COLO668 (cell line): ENCODE measurements at regions not wholly inside any gene's neighbourhood (a gene's known extent, or its start where the extent isn't known, plus 50 kb on each side); places are given as distances from the start of the nearest gene placed in this dataset.
"Not testable (repeated sequence)": the region's sequence is repeated elsewhere in the genome, so short reads cannot be mapped to it uniquely, and the experiment has no call there.

Source experiments
- DNase-seq: peaks from one replicate; lab custom pipeline; 2025; ENCODE audit not compliant: unreplicated experiment; lab: John Stamatoyannopoulos, UW

GRCh38 chr9:102185962-102186361 lies 447.5 kb upstream of the GRIN3A start:
- no peak for DNase-seq

- no peak for DNase-seq
Measured at GRCh38 chr9:102185371-102185770, 446.9 kb upstream of the GRIN3A start.

GRCh38 chr9:102178811-102179210 lies 440.4 kb upstream of the GRIN3A start:
- no peak for DNase-seq

GRCh38 chr9:102174202-102174601 lies 435.8 kb upstream of the GRIN3A start:
- DNase-seq: not testable (repeated sequence)

GRCh38 chr9:102164247-102164646 lies 425.8 kb upstream of the GRIN3A start:
- DNase-seq: no peak

GRCh38 chr9:102153081-102153480 lies 414.6 kb upstream of the GRIN3A start:
- not testable (repeated sequence) for DNase-seq

- DNase-seq: no peak
Measured at GRCh38 chr9:102135768-102136167, 397.3 kb upstream of the GRIN3A start.

GRCh38 chr9:102124465-102124864 lies 386.0 kb upstream of the GRIN3A start:
- no peak for DNase-seq

GRCh38 chr9:102114557-102114956 lies 376.1 kb upstream of the GRIN3A start:
- DNase-seq: no peak

- no peak for DNase-seq
Measured at GRCh38 chr9:102113191-102113590, 374.7 kb upstream of the GRIN3A start.

- DNase-seq: no peak
Measured at GRCh38 chr9:102106439-102106838, 368.0 kb upstream of the GRIN3A start.

- no peak for DNase-seq
Measured at GRCh38 chr9:102101723-102102122, 363.3 kb upstream of the GRIN3A start.

GRCh38 chr9:102087141-102087540 lies 348.7 kb upstream of the GRIN3A start:
- no peak for DNase-seq

GRCh38 chr9:102085548-102085947 lies 347.1 kb upstream of the GRIN3A start:
- DNase-seq: no peak

GRCh38 chr9:102072059-102072764 lies 333.8 kb upstream of the GRIN3A start:
- no peak for DNase-seq

GRCh38 chr9:102069969-102070368 lies 331.5 kb upstream of the GRIN3A start:
- no peak for DNase-seq

GRCh38 chr9:102054811-102055210 lies 316.4 kb upstream of the GRIN3A start:
- no peak for DNase-seq

GRCh38 chr9:102049586-102050246 lies 311.3 kb upstream of the GRIN3A start:
- DNase-seq: no peak

GRCh38 chr9:102047549-102047948 lies 309.1 kb upstream of the GRIN3A start:
- DNase-seq: no peak

- no peak for DNase-seq
Measured at GRCh38 chr9:102044133-102044532, 305.7 kb upstream of the GRIN3A start.

- DNase-seq: no peak
Measured at GRCh38 chr9:102038006-102038405, 299.6 kb upstream of the GRIN3A start.

GRCh38 chr9:102035929-102036328 lies 297.5 kb upstream of the GRIN3A start:
- DNase-seq: no peak

- no peak for DNase-seq
Measured at GRCh38 chr9:102032614-102033013, 294.2 kb upstream of the GRIN3A start.
